ENCODE measurements at regions not wholly inside any gene's neighbourhood (a gene's known extent, or its start where the extent isn't known, plus 50 kb on each side); places are given as distances from the start of the nearest gene placed in this dataset.

DNA sequence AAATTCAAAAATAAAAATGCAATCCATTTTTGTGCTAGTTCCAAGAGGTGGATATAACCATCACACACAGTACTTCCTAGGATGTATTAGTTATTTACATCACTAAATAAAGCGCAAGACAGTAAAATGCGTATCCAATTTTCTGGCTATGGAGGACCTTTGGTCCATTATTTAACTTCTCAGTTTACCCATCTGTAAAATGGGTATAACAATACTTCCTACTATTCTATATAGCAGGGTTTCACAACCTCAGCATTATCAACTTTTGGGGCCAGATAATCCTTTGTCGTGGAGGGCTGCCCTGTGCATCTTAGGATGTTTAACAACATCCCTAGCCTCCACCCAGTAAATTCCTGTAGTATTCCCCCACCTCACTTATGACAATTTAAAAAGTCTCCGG, 275.1 kb upstream of the PKDCC start:
- TF ChIP-seq RAD21 (IDR thresholded peaks at IDR 0.05), result no peak
- TF ChIP-seq RXRA (IDR thresholded peaks at IDR 0.05), result no peak
- no peak for TF ChIP-seq EGR1 (IDR thresholded peaks at IDR 0.05; ENCODE audit: low read depth in 2 of 2)
- TF ChIP-seq, protein P1, sequence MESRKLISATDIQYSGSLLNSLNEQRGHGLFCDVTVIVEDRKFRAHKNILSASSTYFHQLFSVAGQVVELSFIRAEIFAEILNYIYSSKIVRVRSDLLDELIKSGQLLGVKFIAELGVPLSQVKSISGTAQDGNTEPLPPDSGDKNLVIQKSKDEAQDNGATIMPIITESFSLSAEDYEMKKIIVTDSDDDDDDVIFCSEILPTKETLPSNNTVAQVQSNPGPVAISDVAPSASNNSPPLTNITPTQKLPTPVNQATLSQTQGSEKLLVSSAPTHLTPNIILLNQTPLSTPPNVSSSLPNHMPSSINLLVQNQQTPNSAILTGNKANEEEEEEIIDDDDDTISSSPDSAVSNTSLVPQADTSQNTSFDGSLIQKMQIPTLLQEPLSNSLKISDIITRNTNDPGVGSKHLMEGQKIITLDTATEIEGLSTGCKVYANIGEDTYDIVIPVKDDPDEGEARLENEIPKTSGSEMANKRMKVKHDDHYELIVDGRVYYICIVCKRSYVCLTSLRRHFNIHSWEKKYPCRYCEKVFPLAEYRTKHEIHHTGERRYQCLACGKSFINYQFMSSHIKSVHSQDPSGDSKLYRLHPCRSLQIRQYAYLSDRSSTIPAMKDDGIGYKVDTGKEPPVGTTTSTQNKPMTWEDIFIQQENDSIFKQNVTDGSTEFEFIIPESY (IDR thresholded peaks at IDR 0.05), result no peak
- no peak for TF ChIP-seq GABPA (IDR thresholded peaks at IDR 0.05 in 1 of 2, conservative IDR thresholded peaks at IDR 0.05 in 1 of 2)
- TF ChIP-seq HNF4A (conservative IDR thresholded peaks at IDR 0.05), result no peak
- TF ChIP-seq, protein P2, sequence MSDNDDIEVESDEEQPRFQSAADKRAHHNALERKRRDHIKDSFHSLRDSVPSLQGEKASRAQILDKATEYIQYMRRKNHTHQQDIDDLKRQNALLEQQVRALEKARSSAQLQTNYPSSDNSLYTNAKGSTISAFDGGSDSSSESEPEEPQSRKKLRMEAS (IDR thresholded peaks at IDR 0.05), result no peak
- TF ChIP-seq TAF1 (conservative IDR thresholded peaks at IDR 0.05), result no peak
- TF ChIP-seq, protein P3, sequence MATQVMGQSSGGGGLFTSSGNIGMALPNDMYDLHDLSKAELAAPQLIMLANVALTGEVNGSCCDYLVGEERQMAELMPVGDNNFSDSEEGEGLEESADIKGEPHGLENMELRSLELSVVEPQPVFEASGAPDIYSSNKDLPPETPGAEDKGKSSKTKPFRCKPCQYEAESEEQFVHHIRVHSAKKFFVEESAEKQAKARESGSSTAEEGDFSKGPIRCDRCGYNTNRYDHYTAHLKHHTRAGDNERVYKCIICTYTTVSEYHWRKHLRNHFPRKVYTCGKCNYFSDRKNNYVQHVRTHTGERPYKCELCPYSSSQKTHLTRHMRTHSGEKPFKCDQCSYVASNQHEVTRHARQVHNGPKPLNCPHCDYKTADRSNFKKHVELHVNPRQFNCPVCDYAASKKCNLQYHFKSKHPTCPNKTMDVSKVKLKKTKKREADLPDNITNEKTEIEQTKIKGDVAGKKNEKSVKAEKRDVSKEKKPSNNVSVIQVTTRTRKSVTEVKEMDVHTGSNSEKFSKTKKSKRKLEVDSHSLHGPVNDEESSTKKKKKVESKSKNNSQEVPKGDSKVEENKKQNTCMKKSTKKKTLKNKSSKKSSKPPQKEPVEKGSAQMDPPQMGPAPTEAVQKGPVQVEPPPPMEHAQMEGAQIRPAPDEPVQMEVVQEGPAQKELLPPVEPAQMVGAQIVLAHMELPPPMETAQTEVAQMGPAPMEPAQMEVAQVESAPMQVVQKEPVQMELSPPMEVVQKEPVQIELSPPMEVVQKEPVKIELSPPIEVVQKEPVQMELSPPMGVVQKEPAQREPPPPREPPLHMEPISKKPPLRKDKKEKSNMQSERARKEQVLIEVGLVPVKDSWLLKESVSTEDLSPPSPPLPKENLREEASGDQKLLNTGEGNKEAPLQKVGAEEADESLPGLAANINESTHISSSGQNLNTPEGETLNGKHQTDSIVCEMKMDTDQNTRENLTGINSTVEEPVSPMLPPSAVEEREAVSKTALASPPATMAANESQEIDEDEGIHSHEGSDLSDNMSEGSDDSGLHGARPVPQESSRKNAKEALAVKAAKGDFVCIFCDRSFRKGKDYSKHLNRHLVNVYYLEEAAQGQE (IDR thresholded peaks at IDR 0.05), result no peak
- no peak for TF ChIP-seq NR2F2 (IDR thresholded peaks at IDR 0.05)
- TF ChIP-seq, protein P4, sequence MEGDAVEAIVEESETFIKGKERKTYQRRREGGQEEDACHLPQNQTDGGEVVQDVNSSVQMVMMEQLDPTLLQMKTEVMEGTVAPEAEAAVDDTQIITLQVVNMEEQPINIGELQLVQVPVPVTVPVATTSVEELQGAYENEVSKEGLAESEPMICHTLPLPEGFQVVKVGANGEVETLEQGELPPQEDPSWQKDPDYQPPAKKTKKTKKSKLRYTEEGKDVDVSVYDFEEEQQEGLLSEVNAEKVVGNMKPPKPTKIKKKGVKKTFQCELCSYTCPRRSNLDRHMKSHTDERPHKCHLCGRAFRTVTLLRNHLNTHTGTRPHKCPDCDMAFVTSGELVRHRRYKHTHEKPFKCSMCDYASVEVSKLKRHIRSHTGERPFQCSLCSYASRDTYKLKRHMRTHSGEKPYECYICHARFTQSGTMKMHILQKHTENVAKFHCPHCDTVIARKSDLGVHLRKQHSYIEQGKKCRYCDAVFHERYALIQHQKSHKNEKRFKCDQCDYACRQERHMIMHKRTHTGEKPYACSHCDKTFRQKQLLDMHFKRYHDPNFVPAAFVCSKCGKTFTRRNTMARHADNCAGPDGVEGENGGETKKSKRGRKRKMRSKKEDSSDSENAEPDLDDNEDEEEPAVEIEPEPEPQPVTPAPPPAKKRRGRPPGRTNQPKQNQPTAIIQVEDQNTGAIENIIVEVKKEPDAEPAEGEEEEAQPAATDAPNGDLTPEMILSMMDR (IDR thresholded peaks at IDR 0.05; ENCODE audit: low read depth, low read length, missing input control), result no peak
- no peak for TF ChIP-seq YY1 (IDR thresholded peaks at IDR 0.05)

DNA sequence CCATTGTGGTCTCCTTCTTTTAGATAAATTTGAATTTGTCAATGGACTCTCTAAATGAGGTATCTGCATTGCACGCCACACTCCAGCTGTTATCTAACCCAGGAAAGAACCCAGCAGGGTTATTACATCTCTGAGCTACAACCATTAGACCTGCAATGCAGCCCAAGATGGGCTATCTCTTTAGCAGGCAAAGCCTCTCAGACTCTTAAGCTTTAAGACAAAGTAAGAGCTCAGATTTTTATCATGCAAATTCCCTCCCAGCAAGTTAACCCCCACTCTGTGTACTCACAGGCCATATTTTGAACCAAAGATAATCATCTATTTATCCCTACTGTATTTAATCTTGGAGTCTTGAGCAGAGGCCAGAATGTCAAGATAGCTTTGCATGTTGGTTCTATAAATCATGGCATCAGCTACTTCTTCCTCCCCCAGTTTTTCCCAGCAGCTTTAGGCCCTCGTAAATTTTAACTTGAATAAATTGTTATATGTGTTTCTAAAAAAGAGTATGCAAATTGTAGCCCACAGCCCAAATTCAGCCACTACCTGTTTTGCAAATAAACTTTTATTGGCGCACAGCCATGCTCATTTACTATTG, 273.7 kb upstream of the PKDCC start:
- Histone ChIP-seq H3K4me1 (ENCODE audit: control insufficient read depth in 4 of 4, insufficient read depth in 4 of 4, low read length in 3 of 4) (peaks cover 0 to 6% (median 0%) of the 10 kb centered on the region in 4 donors), H3K4me3 (ENCODE audit: low read depth in 1 of 3, low read length in 3 of 3) (no peak overlapping the region), H3K27me3 (ENCODE audit: control insufficient read depth in 4 of 4, insufficient read depth in 4 of 4, low read length in 3 of 4) (peaks cover 0 to 5% (median 0%) of the 10 kb centered on the region in 4 donors), H3K36me3 (ENCODE audit: control insufficient read depth in 4 of 4, insufficient read depth in 3 of 4, low read depth in 1 of 4, low read length in 3 of 4) (no peaks in the 10 kb centered on the region), H3K27ac (ENCODE audit: low read depth in 1 of 2, low read length in 2 of 2) (no peak overlapping the region), H3K9ac (ENCODE audit: low read depth in 1 of 2, low read length in 2 of 2) (no peak overlapping the region), H3K9me3 (ENCODE audit: control insufficient read depth in 4 of 4, low read length in 3 of 4) (no peaks in the 10 kb centered on the region)
- WGBS, result 93% methylated on average over 3 of the region's 3 CpGs
- no peak for DNase-seq (ENCODE audit: low spot score)
- no peak for TF ChIP-seq JUND (IDR thresholded peaks at IDR 0.05)
- TF ChIP-seq NR2F2 (IDR thresholded peaks at IDR 0.05), result no peak
- no peak for TF ChIP-seq GABPA (IDR thresholded peaks at IDR 0.05 in 1 of 2, conservative IDR thresholded peaks at IDR 0.05 in 1 of 2)
- no peak for TF ChIP-seq RXRA (IDR thresholded peaks at IDR 0.05)
- TF ChIP-seq FOXA1 (IDR thresholded peaks at IDR 0.05), result no peak
- TF ChIP-seq, protein P1 (IDR thresholded peaks at IDR 0.05), result no peak
- TF ChIP-seq HNF4A (conservative IDR thresholded peaks at IDR 0.05), result no peak
- no peak for TF ChIP-seq SP1 (IDR thresholded peaks at IDR 0.05)
- TF ChIP-seq TAF1 (conservative IDR thresholded peaks at IDR 0.05), result no peak
- TF ChIP-seq, protein P3 (IDR thresholded peaks at IDR 0.05), result no peak
- TF ChIP-seq RAD21 (IDR thresholded peaks at IDR 0.05), result no peak
- TF ChIP-seq, protein P2 (IDR thresholded peaks at IDR 0.05), result no peak

More for the DNA sequence above, 275.1 kb upstream of the PKDCC start:
- WGBS, result 94% methylated on average over 4 of the region's 4 CpGs
- Histone ChIP-seq H3K4me3 (ENCODE audit: low read depth in 1 of 3, low read length in 3 of 3) (no peak overlapping the region), H3K27ac (ENCODE audit: low read depth in 1 of 2, low read length in 2 of 2) (no peak overlapping the region), H3K27me3 (ENCODE audit: control insufficient read depth in 4 of 4, insufficient read depth in 4 of 4, low read length in 3 of 4) (peaks cover 0 to 5% (median 0%) of the 10 kb centered on the region in 4 donors), H3K36me3 (ENCODE audit: control insufficient read depth in 4 of 4, insufficient read depth in 3 of 4, low read depth in 1 of 4, low read length in 3 of 4) (no peaks in the 10 kb centered on the region), H3K9ac (ENCODE audit: low read depth in 1 of 2, low read length in 2 of 2) (no peak overlapping the region), H3K4me1 (ENCODE audit: control insufficient read depth in 4 of 4, insufficient read depth in 4 of 4, low read length in 3 of 4) (peaks cover 0 to 6% (median 0%) of the 10 kb centered on the region in 4 donors), H3K9me3 (ENCODE audit: control insufficient read depth in 4 of 4, low read length in 3 of 4) (no peaks in the 10 kb centered on the region)
- no peak for DNase-seq (ENCODE audit: low spot score)
